Stimulated activated naive CD8-positive, alpha-beta T cell treated with anti-CD3 and anti-CD28 coated beads, Interleukin-15, Interleukin-2, amounts not matched to agents 100 U/mL and 50 U/mL, for 24 hours (primary cell): ENCODE measurements at regions not wholly inside any gene's neighbourhood (a gene's known extent, or its start where the extent isn't known, plus 50 kb on each side); places are given as distances from the start of the nearest gene placed in this dataset.

ENCODE experiments used
- ATAC-seq: fragments of 150-1000 bp; cut with Tn5 transposase; one replicate; pipeline ENCODE4 v1.10.0; 2021
- DNase-seq: peaks from one replicate; pipeline ENCODE4 v3.0.0; 2021

- no peak for DNase-seq
- ATAC-seq = no peak
Observed at GRCh38 chr15:47577000-47577399, 140.3 kb upstream of the SEMA6D start.

DNA sequence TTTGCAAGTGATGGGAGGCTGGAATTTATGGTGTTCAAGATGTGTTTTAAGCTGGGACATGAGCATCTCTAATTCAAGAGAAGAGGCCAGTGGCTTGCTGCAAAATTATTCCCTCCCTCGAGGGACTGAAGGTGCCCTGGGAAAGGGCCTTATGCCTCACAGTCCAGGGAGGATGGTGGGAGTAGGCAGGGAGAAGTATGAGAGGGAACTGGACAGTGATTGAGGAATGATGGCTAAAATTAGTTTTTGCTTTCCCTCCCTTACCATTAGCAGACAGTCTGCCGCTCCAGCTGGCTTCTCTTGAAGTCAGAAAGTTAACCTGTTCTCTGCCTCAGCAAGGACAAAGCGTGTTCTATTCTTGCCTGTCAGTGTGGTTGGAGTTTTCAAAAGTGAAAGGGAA is 139.8 kb upstream of the SEMA6D start:
- ATAC-seq = no peak
- DNase-seq = no peak

DNA sequence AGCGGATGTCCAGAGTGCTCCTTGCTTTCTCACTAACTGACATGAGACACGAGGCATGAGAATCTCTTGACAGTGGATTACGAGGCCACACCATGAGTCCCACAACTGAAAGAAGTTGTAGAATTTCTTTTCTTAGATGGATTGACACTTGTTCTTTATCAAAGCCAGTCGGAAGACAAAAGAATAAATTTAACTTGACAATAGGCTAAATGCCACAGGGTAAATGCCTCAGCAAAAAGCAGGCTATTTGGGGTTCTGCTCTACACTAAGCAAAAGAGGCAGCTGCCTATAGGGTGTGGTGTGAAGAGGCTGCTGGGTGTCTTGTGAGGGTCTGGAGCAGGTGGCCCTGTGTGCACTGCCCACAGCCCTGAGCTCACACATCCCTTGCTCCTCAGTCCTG is 135.1 kb upstream of the SEMA6D start:
- DNase-seq (no peak), ATAC-seq (no peak)

DNA sequence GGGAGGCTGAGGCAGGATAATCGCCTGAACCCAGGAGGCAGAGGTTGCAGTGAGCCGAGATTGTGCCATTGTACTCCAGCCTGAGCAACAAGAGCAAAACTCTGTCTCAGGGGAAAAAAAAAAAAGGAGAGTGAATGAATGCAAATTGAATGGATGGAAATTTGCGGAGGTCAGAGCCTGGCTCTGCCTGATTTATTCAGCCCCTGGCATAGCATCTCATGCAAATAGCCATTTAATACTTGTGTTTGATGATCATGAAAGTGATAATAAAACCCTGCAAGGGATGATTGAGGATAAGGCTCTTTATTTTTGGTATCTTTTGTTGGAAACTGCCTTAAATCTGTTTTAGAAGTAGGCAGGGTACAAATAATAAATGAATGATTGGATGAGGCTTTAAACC is 133.0 kb upstream of the SEMA6D start:
- ATAC-seq (no peak), DNase-seq (no peak)

GRCh38 chr15:47586653-47587224 is 130.6 kb upstream of the SEMA6D start:
- no peak for DNase-seq

GRCh38 chr15:47587940-47588802 is 129.1 kb upstream of the SEMA6D start:
- no peak for DNase-seq
- ATAC-seq = no peak

More at GRCh38 chr15:47586653-47587224, 130.6 kb upstream of the SEMA6D start:
- ATAC-seq = no peak

- ATAC-seq (no peak), DNase-seq (no peak)
Observed at GRCh38 chr15:47588958-47589357, 128.3 kb upstream of the SEMA6D start.

DNA sequence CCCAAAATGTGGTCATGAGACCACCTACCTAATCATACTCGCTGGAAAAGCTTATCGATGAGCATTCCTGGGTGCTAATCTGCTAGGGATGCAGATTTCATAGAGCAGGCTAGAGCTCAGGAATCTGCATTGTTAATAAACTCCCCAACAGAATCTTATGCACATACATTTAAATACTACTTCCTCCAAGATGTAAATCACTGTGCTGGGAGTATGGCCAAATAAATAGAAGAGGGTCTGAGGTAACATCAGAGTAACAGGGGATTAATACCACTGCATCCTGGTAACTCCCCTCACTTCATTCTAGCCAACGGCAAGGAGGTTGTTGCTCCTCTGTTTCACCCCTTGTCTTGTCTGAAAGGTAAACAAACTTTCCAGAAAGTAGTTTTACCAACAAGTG is 118.3 kb upstream of the SEMA6D start:
- no peak for ATAC-seq

GRCh38 chr15:47599806-47600205 is 117.5 kb upstream of the SEMA6D start:
- ATAC-seq (no peak), DNase-seq (no peak)

More for the DNA sequence above, 118.3 kb upstream of the SEMA6D start:
- no peak for DNase-seq

DNA sequence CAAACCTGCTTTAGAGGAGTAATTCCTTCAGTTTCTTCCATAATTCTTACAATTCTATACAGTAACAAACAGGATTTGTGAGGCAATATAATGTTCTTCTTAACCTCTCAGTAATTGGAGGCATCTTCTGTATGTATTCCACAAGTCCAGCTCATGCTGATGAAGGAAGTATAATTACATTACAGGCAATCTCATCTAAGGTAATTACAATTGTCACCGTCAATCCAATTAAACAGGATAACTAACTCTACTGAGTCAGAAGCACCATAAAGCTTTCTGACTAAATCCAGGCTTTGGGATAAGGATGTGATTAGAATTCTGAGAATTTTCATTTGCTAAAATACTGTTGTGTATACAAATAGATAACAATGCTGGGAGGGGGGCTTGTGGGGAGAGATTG is 115.2 kb upstream of the SEMA6D start:
- ATAC-seq (no peak), DNase-seq (no peak)

DNA sequence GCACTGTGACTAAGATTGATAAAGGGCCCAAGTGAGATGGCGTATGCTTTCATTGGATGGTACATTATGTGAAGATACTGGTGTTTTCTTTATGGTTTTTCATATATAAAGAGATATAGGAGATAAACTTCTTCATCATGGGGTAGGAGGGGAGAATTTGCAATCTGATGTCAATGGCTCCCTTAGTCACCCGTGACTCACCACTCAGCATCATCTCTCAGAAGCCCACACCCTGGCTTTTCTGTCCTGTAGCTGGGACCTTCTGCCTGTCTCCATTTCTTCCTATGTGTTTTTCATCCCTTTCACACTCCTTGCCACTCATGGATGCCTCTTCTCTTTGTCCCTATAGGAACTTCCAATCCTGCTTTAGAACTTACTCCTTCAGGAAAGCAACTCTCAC is 114.3 kb upstream of the SEMA6D start:
- no peak for DNase-seq
- ATAC-seq = no peak

DNA sequence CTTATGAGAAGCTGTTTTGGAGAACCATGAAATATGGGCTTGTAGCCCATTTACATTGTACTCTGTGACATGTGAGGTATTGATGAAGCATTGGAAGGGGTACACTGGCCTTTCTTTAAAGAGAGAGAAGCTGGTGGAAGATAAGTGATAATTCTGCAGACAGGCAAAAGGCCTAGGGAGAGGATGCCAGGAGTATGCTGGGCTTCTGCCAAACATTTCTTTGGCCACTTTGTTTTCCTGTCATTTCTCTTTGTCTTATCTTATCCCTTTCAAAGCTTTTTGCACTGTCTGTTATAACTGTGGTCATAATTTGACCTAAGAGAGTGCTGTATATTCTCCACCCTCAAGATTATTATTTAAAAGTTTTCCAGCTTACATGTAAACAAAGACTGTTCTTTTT is 109.6 kb upstream of the SEMA6D start:
- no peak for DNase-seq
- no peak for ATAC-seq

- ATAC-seq = no peak
- DNase-seq = no peak
Observed at GRCh38 chr15:47609693-47610092, 107.6 kb upstream of the SEMA6D start.

GRCh38 chr15:47610736-47611135 is 106.6 kb upstream of the SEMA6D start:
- no peak for DNase-seq
- ATAC-seq = no peak

DNA sequence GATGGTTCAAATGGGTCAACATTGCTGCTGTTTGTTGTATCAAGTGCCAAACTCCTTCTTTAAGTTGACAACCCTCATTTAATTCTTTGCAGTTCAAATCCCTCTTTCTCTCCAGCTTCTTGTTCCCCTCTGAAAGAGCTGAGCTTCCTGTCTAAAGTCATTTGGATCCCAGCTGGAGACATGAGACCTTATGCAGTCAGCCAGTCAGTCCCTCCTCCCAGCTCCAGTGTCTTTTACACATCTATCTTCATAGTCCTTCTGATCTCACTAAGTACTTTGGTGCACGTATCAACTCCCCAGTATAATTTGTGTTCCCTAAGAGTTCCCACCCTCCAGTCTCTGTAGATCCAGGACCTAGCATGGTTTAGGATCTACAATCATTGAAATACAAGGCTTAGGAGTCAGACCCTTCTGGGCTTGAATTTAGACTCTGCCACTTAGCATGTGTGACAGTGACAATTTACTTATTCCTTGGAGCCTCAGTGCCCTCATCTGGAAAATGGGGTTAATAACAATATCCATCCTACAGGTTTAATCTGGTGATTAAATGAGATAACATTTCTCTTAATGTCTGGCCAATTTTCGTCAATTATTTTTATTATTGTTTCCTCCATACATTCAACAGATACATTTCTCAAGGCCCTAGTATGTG is 102.8 kb upstream of the SEMA6D start:
- no peak for ATAC-seq
- no peak for DNase-seq

- no peak for DNase-seq
- ATAC-seq = no peak
Observed at GRCh38 chr15:47616876-47617275, 100.4 kb upstream of the SEMA6D start.

DNA sequence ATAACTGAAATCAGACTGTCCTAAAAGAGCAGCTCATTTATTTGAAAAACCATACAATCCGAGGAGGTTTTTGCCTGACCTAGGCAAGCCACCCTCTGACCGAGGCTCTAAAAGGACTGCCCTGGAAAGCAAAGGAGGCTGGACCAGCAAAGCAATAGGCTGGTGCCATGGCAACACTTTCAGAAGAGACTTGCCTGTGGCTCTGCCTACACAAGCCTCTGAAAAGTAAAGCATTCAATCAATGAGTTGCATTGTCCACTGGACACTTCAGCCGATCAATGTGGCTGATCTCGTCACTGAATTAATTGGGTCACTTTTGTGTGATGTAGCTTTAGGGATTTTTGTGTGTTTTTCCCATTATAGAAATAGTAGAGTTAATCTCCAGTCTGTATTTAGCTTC is 99.1 kb upstream of the SEMA6D start:
- DNase-seq (no peak), ATAC-seq (no peak)

DNA sequence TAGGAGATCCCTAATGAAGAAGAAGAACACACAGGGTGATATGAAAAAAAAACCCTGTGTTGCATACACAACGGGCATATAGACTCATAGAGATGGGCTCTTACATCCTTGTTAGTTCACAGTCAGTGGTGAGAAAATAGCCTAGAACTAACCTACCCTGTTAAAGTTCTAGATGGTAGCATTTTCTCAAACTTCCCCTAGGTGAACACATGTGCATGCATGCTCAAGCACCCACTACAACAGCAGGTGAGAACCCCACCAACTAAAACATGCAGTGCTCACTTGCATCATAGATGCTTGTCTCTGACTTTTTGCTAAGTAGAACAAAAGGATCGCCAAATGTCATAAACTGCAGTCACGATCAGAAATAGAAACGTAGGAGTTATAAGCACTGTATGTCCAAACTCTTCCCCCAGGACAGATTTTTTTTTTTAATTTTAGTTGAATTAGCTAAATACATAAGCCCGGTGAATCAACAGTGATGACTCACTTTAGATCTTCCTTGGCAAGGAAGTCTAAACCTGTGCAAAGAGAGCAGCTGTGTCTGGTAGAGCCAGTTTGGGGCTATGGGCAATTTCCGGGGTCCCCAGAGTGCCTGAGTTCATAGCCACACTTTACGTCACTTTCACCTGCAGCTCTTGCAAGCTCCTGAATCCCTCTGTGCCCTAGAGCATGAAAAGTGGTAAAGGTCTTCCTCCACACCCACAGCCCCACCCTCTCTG is 96.2 kb upstream of the SEMA6D start:
- DNase-seq (no peak), ATAC-seq (no peak)

DNA sequence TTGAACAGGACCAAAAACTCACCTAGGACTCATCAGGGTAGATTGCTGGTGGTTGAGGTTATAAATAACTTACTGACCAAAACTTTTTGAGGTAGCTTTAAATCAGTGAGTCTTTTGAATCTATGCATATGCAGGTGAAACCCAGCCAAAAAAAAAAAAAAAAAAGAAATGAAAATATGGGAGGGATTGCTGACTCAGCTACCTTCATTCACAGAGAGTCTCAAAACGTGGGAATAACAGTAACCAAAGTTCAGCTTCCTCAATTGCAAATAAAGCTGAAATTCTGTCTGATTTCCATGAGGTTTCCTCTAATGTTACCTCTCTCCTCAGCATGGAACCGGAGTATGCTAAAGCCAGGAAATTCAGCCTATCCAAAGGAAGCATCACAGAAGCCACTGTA is 95.2 kb upstream of the SEMA6D start:
- no peak for ATAC-seq
- DNase-seq = no peak

DNA sequence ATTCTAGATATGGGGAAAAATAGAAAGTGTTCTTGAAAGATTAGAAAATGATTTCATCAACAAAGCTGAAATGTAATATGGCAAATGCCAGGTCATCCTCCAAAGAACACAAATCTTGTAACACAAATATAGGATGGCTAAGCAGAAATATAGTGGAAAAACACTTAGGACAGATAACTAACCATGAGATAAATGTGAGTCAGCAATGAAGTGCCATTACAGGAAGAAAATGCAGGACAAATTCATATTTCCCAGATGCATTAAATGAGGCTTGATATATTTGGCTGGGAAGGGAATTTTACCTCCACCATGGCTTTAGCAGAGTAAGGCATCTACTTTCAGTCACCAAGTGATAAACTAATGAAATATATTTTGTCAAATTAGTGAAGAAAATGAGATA is 92.8 kb upstream of the SEMA6D start:
- DNase-seq = no peak
- no peak for ATAC-seq

DNA sequence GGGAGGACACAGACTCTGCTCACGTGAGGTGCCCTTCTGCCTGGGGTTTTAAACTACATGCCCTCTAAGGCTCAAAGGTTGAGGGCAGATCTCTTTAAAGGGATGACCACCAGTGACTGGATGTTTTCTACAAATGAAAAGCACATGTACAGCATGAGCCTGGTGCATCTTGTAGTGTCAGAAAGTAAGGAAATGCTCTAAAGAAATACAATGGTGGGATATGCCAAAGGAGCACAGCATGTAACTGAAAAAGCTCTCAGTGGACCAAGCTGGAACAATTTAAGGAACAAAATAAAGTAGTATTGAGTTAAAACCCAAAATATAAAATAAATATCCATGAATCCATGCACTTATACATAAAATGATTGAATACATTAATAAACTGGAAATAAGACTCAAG is 78.3 kb upstream of the SEMA6D start:
- ATAC-seq (no peak), DNase-seq (no peak)

DNA sequence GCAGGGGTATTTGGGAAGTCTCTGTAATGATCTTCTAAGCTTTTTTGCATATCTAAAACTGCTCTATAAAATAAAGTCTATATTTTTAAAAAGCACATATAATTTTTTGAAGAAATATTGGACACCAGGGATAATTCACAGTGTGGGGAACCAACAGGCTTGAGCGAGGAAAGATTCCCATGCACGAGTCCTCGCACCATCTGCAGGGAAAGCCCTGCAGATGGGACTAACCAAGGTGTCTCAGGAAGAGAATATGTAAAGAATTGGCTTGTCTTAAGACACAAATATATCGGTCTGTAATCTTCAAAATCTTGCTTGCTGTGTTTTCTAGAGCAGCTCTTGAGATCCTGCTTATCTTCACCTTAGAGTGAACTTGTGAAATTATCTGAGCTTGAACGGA is 77.2 kb upstream of the SEMA6D start:
- ATAC-seq = no peak

DNA sequence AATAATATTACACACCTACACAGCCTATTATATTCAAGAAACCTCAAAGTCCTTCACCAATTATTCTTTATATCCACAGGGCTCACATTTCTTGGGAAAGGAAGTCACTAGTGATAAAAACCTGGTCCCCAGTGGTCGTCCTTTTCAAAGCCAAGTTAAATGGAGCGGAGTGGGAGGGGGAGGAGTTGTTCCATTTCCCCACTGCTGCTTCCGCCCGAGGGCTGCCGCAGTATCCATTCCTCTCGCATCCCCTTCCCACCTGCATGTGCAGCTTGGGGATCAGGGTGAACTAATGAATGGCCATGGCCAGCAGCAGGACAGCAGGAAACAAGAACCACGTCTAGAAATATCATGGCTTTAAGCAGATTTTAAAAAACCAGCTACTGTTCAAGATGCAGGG is 76.4 kb upstream of the SEMA6D start:
- ATAC-seq (no peak), DNase-seq (no peak)

More for the DNA sequence above, 77.2 kb upstream of the SEMA6D start:
- no peak for DNase-seq
